ENCODE measurements at regions not wholly inside any gene's neighbourhood (a gene's known extent, or its start where the extent isn't known, plus 50 kb on each side); places are given as distances from the start of the nearest gene placed in this dataset.

GRCh38 chr7:118845791-118846190 lies 621.3 kb downstream of the ANKRD7 start:
- no peak overlapping the region for H3K4me2 ChIP-seq (ENCODE audit: control insufficient read depth, extremely low read depth, insufficient read depth, low read depth, low read length)
- H2AFZ ChIP-seq (ENCODE audit: control insufficient read depth, low read length): no peak overlapping the region
- DNase-seq (ENCODE audit: low read depth, low spot score) (no peak), FAIRE-seq (no peak)
- peaks cover 3% of the 10 kb centered on the region for H3K27me3 ChIP-seq (ENCODE audit: control insufficient read depth, extremely low read depth, insufficient read depth, low read length)
- no peak overlapping the region for H3K27ac ChIP-seq (ENCODE audit: control insufficient read depth, insufficient read depth, low read length)
- dilution Hi-C loops (cut with MboI; ENCODE audit: extremely low pct_ligation_motif_present, low sequenced_read_pairs): no loop called here
- TF ChIP-seq CTCF (optimal IDR thresholded peaks at IDR 0.05 in 1 of 3, IDR thresholded peaks at IDR 0.05 in 1 of 3, conservative IDR thresholded peaks at IDR 0.05 in 1 of 3; ENCODE audit: extremely low read depth in 1 of 3, insufficient read depth in 2 of 3, low read length in 3 of 3) (no peak), EZH2 (IDR thresholded peaks at IDR 0.05; ENCODE audit: low read length) (no peak)
- H3K4me3 ChIP-seq (ENCODE audit: control insufficient read depth in 2 of 3, extremely low read depth in 1 of 3, insufficient read depth in 2 of 3, low read depth in 1 of 3, low read length in 3 of 3): no peak overlapping the region
- H3K4me1 ChIP-seq (ENCODE audit: control insufficient read depth, extremely low read depth, insufficient read depth, low read length): peaks cover 6% of the 10 kb centered on the region
- no peaks in the 10 kb centered on the region for H4K20me1 ChIP-seq (ENCODE audit: control insufficient read depth, extremely low read depth, insufficient read depth, low read length)
- H3K79me2 ChIP-seq (ENCODE audit: control insufficient read depth, insufficient read depth, low read length): no peaks in the 10 kb centered on the region
- no peaks in the 10 kb centered on the region for H3K9me3 ChIP-seq (ENCODE audit: control insufficient read depth, low read depth, low read length)
- H3K36me3 ChIP-seq (ENCODE audit: control insufficient read depth in 2 of 2, extremely low read depth in 1 of 2, insufficient read depth in 2 of 2, low read length in 2 of 2): no peaks in the 10 kb centered on the region
- no peaks in the 10 kb centered on the region for H3K9me1 ChIP-seq (ENCODE audit: control insufficient read depth, extremely low read depth, insufficient read depth, low read length)
- no peak overlapping the region for H3K9ac ChIP-seq (ENCODE audit: control insufficient read depth, extremely low read depth, insufficient read depth, low read length)

- Histone ChIP-seq H4K20me1 (ENCODE audit: control insufficient read depth, extremely low read depth, insufficient read depth, low read length) (no peaks in the 10 kb centered on the region), H3K9me3 (ENCODE audit: control insufficient read depth, low read depth, low read length) (no peaks in the 10 kb centered on the region), H3K9me1 (ENCODE audit: control insufficient read depth, extremely low read depth, insufficient read depth, low read length) (no peaks in the 10 kb centered on the region), H3K4me2 (ENCODE audit: control insufficient read depth, extremely low read depth, insufficient read depth, low read depth, low read length) (no peak overlapping the region), H3K36me3 (ENCODE audit: control insufficient read depth in 2 of 2, extremely low read depth in 1 of 2, insufficient read depth in 2 of 2, low read length in 2 of 2) (no peaks in the 10 kb centered on the region), H3K4me3 (ENCODE audit: control insufficient read depth in 2 of 3, extremely low read depth in 1 of 3, insufficient read depth in 2 of 3, low read depth in 1 of 3, low read length in 3 of 3) (no peak overlapping the region), H3K27me3 (ENCODE audit: control insufficient read depth, extremely low read depth, insufficient read depth, low read length) (peaks cover 3% of the 10 kb centered on the region), H3K4me1 (ENCODE audit: control insufficient read depth, extremely low read depth, insufficient read depth, low read length) (peaks cover 6% of the 10 kb centered on the region), H3K9ac (ENCODE audit: control insufficient read depth, extremely low read depth, insufficient read depth, low read length) (no peak overlapping the region), H2AFZ (ENCODE audit: control insufficient read depth, low read length) (no peak overlapping the region), H3K27ac (ENCODE audit: control insufficient read depth, insufficient read depth, low read length) (no peak overlapping the region), H3K79me2 (ENCODE audit: control insufficient read depth, insufficient read depth, low read length) (no peaks in the 10 kb centered on the region)
- TF ChIP-seq EZH2 (IDR thresholded peaks at IDR 0.05; ENCODE audit: low read length): no peak
- TF ChIP-seq CTCF (optimal IDR thresholded peaks at IDR 0.05 in 1 of 3, IDR thresholded peaks at IDR 0.05 in 1 of 3, conservative IDR thresholded peaks at IDR 0.05 in 1 of 3; ENCODE audit: extremely low read depth in 1 of 3, insufficient read depth in 2 of 3, low read length in 3 of 3): no peak
- no peak for DNase-seq (ENCODE audit: low read depth, low spot score)
- dilution Hi-C loops (cut with MboI; ENCODE audit: extremely low pct_ligation_motif_present, low sequenced_read_pairs): no loop called here
- FAIRE-seq: no peak
Observed at GRCh38 chr7:118846977-118847376, 622.5 kb downstream of the ANKRD7 start.

All from keratinocyte (primary cell).